Esophagus squamous epithelium (tissue), 4 donors: ENCODE measurements at regions not wholly inside any gene's neighbourhood (a gene's known extent, or its start where the extent isn't known, plus 50 kb on each side); places are given as distances from the start of the nearest gene placed in this dataset.

ENCODE experiments used
- POLR2A ChIP-seq, 4 donors: fragments of 450-650 bp; IDR thresholded peaks; one replicate each; pipeline ENCODE4 v1.6.1; 2017; ENCODE audit warnings: antibody characterized with exemption in 4 of 4, mild to moderate bottlenecking in 4 of 4, moderate library complexity in 3 of 4
- TF ChIP-seq, protein P1 (sequence below), 6 experiments: fragments of 450-650 bp in 4 of 6; fragments of 200-600 bp in 2 of 6; sonication (generic) in 2 of 6; IDR thresholded peaks; one replicate each; pipeline ENCODE4 v1.5.1; 2016 to 2019; ENCODE audit warnings: antibody characterized with exemption in 6 of 6, mild to moderate bottlenecking in 4 of 6, moderate library complexity in 4 of 6

DNA sequence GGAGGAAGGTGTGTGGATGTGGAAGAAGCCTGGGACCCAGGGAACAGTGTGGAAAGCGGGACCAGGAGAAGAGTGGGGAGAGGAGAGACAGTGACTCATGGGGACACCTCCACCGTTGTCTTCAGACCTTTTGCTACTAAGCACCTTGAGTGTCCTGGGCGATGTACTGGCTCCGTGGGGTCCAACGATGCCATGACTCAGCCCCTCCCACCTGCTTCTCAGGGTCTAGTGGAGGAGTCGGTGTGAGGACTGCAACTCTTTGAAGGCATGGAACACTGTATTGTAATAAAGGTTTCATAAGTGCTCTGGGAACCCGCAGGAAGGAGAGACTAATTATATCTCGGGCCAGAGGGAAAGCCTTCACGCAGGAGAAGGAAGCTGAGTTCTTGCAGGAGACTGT, 166.9 kb upstream of the KL start:
- TF ChIP-seq, protein P1, sequence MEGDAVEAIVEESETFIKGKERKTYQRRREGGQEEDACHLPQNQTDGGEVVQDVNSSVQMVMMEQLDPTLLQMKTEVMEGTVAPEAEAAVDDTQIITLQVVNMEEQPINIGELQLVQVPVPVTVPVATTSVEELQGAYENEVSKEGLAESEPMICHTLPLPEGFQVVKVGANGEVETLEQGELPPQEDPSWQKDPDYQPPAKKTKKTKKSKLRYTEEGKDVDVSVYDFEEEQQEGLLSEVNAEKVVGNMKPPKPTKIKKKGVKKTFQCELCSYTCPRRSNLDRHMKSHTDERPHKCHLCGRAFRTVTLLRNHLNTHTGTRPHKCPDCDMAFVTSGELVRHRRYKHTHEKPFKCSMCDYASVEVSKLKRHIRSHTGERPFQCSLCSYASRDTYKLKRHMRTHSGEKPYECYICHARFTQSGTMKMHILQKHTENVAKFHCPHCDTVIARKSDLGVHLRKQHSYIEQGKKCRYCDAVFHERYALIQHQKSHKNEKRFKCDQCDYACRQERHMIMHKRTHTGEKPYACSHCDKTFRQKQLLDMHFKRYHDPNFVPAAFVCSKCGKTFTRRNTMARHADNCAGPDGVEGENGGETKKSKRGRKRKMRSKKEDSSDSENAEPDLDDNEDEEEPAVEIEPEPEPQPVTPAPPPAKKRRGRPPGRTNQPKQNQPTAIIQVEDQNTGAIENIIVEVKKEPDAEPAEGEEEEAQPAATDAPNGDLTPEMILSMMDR (IDR thresholded peaks at IDR 0.05) = no peak
- TF ChIP-seq POLR2A (IDR thresholded peaks at IDR 0.05) = no peak
